HEK293T (cell line): ENCODE measurements at regions not wholly inside any gene's neighbourhood (a gene's known extent, or its start where the extent isn't known, plus 50 kb on each side); places are given as distances from the start of the nearest gene placed in this dataset.

Experiments used
- CTBP1 ChIP-seq: fragments of 450-650 bp; IDR thresholded peaks from 2 replicates; pipeline ENCODE4 v1.6.1; 2016; ENCODE audit warnings: borderline replicate concordance
- ELF4 ChIP-seq: fragments of 450-650 bp; IDR thresholded peaks from 2 replicates; pipeline ENCODE4 v1.6.1; 2017; ENCODE audit warnings: antibody characterized with exemption
- FOXM1 ChIP-seq: fragments of 450-650 bp; IDR thresholded peaks from 2 replicates; pipeline ENCODE4 v1.6.1; 2017; ENCODE audit warnings: mild to moderate bottlenecking, borderline replicate concordance
- SP1 ChIP-seq: fragments of 450-650 bp; IDR thresholded peaks from 2 replicates; pipeline ENCODE4 v1.6.1; 2017
- TF ChIP-seq, protein P1 (sequence below): fragments of 450-650 bp; IDR thresholded peaks from 2 replicates; pipeline ENCODE4 v1.6.1; 2016

DNA sequence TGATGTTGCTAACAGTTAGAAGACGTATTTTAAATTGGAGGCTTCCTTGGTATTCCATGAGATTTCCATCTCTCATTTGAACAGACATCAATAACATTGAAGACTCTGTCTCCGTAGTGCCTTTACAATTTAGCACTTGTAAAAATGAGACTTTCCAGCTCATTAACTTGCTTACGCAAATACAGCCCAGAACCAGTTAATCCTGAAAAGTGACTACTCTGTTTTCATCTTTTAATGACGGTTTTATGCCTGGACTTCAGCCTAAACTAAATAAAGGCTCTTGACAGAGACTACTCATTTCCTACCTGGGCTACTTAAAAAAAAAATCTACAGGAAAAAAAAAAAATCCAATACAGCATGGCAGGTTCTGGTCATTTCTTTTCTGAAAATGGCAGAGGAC lies 148.6 kb downstream of the LRATD1 start:
- no peak for TF ChIP-seq FOXM1
- TF ChIP-seq ELF4: no peak
- no peak for TF ChIP-seq CTBP1
- TF ChIP-seq, protein P1, sequence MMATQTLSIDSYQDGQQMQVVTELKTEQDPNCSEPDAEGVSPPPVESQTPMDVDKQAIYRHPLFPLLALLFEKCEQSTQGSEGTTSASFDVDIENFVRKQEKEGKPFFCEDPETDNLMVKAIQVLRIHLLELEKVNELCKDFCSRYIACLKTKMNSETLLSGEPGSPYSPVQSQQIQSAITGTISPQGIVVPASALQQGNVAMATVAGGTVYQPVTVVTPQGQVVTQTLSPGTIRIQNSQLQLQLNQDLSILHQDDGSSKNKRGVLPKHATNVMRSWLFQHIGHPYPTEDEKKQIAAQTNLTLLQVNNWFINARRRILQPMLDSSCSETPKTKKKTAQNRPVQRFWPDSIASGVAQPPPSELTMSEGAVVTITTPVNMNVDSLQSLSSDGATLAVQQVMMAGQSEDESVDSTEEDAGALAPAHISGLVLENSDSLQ: no peak
- TF ChIP-seq SP1: no peak
